Activated CD8-positive, alpha-beta memory T cell treated with anti-CD3 and anti-CD28 coated beads, Interleukin-2, amount 50 U/mL, for 1 hour (primary cell): ENCODE measurements at regions not wholly inside any gene's neighbourhood (a gene's known extent, or its start where the extent isn't known, plus 50 kb on each side); places are given as distances from the start of the nearest gene placed in this dataset.
"Not testable (repeated sequence)": the region's sequence is repeated elsewhere in the genome, so short reads cannot be mapped to it uniquely, and the experiment has no call there.

Experiments
- DNase-seq: peaks from one replicate; pipeline ENCODE4 v3.0.0-alpha.2; 2020; ENCODE audit errors: extremely low read depth

- no peak for DNase-seq
These were observed 55.0 kb upstream of the PPP1R2C start for GRCh38 chrX:42832764-42833549.

- DNase-seq = not testable (repeated sequence)
These were observed 55.6 kb upstream of the PPP1R2C start for GRCh38 chrX:42833550-42833940.

GRCh38 chrX:42837101-42837726 is 59.3 kb upstream of the PPP1R2C start:
- no peak for DNase-seq

- DNase-seq = no peak
These were observed 59.8 kb upstream of the PPP1R2C start for GRCh38 chrX:42837747-42838146.

- DNase-seq = no peak
These were observed 61.7 kb upstream of the PPP1R2C start for GRCh38 chrX:42839632-42840031.

- DNase-seq = no peak
These were observed 68.8 kb upstream of the PPP1R2C start for GRCh38 chrX:42846741-42847140.

- no peak for DNase-seq
These were observed 77.3 kb upstream of the PPP1R2C start for GRCh38 chrX:42855259-42855658.

GRCh38 chrX:42857766-42858165 is 79.8 kb upstream of the PPP1R2C start:
- no peak for DNase-seq

GRCh38 chrX:42869011-42869410 is 91.0 kb upstream of the PPP1R2C start:
- DNase-seq = no peak

- no peak for DNase-seq
These were observed 91.9 kb upstream of the PPP1R2C start for GRCh38 chrX:42869659-42870476.

- DNase-seq = no peak
These were observed 108.6 kb upstream of the PPP1R2C start for GRCh38 chrX:42886519-42886918.

GRCh38 chrX:42900947-42901346 is 123.0 kb upstream of the PPP1R2C start:
- DNase-seq = no peak

- DNase-seq = no peak
These were observed 124.5 kb upstream of the PPP1R2C start for GRCh38 chrX:42902513-42902912.

GRCh38 chrX:42920752-42921151 is 142.8 kb upstream of the PPP1R2C start:
- no peak for DNase-seq

GRCh38 chrX:42930071-42930470 is 152.1 kb upstream of the PPP1R2C start:
- DNase-seq = no peak

GRCh38 chrX:42930951-42931350 is 153.0 kb upstream of the PPP1R2C start:
- DNase-seq = no peak

GRCh38 chrX:42933187-42933586 is 155.2 kb upstream of the PPP1R2C start:
- no peak for DNase-seq

- no peak for DNase-seq
These were observed 156.2 kb upstream of the PPP1R2C start for GRCh38 chrX:42934020-42934726.

GRCh38 chrX:42941671-42942070 is 163.7 kb upstream of the PPP1R2C start:
- DNase-seq = no peak

- DNase-seq = no peak
These were observed 165.3 kb upstream of the PPP1R2C start for GRCh38 chrX:42943051-42943974.
